Thymus (tissue), 11 donors: ENCODE measurements at regions not wholly inside any gene's neighbourhood (a gene's known extent, or its start where the extent isn't known, plus 50 kb on each side); places are given as distances from the start of the nearest gene placed in this dataset.

Experiments
- DNase-seq, 9 donors: peaks; one replicate each; pipeline ENCODE4 v3.0.0-alpha.2; 2013; ENCODE audit warnings: low spot score in 9 of 9, low read depth in 6 of 9, missing footprints in 1 of 9
- H3K27ac ChIP-seq, 2 donors: one replicate each; pipeline ENCODE4 v1.5.1; 2013; ENCODE audit warnings: control low read depth in 1 of 2, low read depth in 1 of 2, low read length in 1 of 2, mild to moderate bottlenecking in 1 of 2, moderate library complexity in 1 of 2
- H3K27me3 ChIP-seq, 2 donors: one replicate each; pipeline ENCODE4 v1.5.1; 2013; ENCODE audit warnings: low read length in 1 of 2; ENCODE audit not compliant: control insufficient read depth in 2 of 2, insufficient read depth in 1 of 2
- H3K36me3 ChIP-seq, 2 donors: one replicate each; pipeline ENCODE4 v1.5.1; 2013; ENCODE audit warnings: low read length in 1 of 2, mild to moderate bottlenecking in 1 of 2, moderate library complexity in 1 of 2; ENCODE audit not compliant: control insufficient read depth in 2 of 2, insufficient read depth in 2 of 2
- H3K4me1 ChIP-seq, 2 donors: one replicate each; pipeline ENCODE4 v1.5.1; 2013; ENCODE audit warnings: low read length in 2 of 2; ENCODE audit not compliant: control insufficient read depth in 2 of 2, insufficient read depth in 2 of 2
- H3K4me3 ChIP-seq, 2 donors: one replicate each; pipeline ENCODE4 v1.5.1; 2013; ENCODE audit warnings: low read length in 2 of 2, control low read depth in 1 of 2, mild to moderate bottlenecking in 1 of 2
- H3K9me3 ChIP-seq, 2 donors: one replicate each; pipeline ENCODE4 v1.5.1; 2013; ENCODE audit warnings: low read length in 1 of 2, mild to moderate bottlenecking in 1 of 2; ENCODE audit not compliant: control insufficient read depth in 2 of 2, insufficient read depth in 1 of 2
- WGBS: extraction: QIAGEN DNeasy Blood & Tissue Kit; methylation state at CpG from one replicate; pipeline ENCODE4 v1.1.7; 2013; 5-methylcytosine and 5-hydroxymethylcytosine counted together
- donor health status: healthy.

- Histone ChIP-seq H3K27ac (no peak overlapping the region), H3K36me3 (no peaks in the 10 kb centered on the region), H3K4me3 (no peak overlapping the region), H3K4me1 (no peaks in the 10 kb centered on the region), H3K9me3 (no peaks in the 10 kb centered on the region), H3K27me3 (no peaks in the 10 kb centered on the region)
- WGBS = 92% methylated on average over 2 of the region's 2 CpGs
- no peak for DNase-seq
These were observed 1257.6 kb downstream of the SLC16A7 start for GRCh38 chr12:60853407-60853806.

DNA sequence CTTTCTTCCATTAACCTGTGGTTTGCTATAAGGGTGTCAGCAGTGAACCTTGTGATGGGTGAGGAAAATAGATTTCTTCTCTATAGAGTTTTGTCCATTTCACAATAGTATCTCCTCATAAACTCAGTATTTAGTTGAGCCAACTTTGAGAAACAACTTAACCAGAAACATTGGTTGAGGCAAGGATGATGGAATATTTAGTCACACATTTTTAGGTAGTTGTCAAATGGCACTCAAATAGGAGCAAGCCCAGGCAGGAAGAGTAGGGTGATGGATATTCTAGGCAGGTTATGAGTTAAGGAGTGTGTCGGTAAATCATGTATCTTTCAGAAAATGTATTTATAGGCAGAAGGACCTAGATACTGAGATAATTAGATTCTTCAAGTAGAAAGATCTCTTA is 1267.6 kb downstream of the SLC16A7 start:
- DNase-seq = no peak
- WGBS = 94% methylated on average over 1 of the region's 1 CpG
- Histone ChIP-seq H3K4me1 (no peaks in the 10 kb centered on the region), H3K27ac (no peak overlapping the region), H3K27me3 (no peaks in the 10 kb centered on the region), H3K9me3 (no peaks in the 10 kb centered on the region), H3K4me3 (no peak overlapping the region), H3K36me3 (no peaks in the 10 kb centered on the region)

DNA sequence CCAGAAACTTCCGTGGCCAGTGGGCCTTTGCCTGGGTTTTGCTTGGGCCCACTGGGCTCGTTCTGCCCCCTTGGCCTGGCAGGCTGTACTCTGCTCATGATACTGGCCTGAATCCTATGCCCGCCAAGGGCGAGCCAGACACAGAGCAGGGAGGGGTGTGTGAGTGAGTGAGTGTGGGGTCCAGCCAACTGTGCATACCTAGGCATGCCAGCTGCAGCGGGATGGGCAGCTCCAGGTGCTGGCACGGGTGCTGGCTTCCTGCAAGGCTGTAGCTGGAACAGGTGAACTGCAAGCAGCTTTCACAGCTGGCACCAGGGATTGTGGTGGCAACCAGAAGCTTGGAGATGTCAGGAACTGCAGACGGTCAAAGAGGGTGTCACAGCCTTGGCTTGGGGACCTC is 1276.4 kb downstream of the SLC16A7 start:
- 91% methylated on average over 7 of the region's 7 CpGs for WGBS
- Histone ChIP-seq H3K27ac (no peak overlapping the region), H3K4me1 (no peaks in the 10 kb centered on the region), H3K9me3 (peaks cover 3 to 14% of the 10 kb centered on the region in 2 donors), H3K27me3 (no peaks in the 10 kb centered on the region), H3K4me3 (no peak overlapping the region), H3K36me3 (no peaks in the 10 kb centered on the region)
- DNase-seq = no peak

DNA sequence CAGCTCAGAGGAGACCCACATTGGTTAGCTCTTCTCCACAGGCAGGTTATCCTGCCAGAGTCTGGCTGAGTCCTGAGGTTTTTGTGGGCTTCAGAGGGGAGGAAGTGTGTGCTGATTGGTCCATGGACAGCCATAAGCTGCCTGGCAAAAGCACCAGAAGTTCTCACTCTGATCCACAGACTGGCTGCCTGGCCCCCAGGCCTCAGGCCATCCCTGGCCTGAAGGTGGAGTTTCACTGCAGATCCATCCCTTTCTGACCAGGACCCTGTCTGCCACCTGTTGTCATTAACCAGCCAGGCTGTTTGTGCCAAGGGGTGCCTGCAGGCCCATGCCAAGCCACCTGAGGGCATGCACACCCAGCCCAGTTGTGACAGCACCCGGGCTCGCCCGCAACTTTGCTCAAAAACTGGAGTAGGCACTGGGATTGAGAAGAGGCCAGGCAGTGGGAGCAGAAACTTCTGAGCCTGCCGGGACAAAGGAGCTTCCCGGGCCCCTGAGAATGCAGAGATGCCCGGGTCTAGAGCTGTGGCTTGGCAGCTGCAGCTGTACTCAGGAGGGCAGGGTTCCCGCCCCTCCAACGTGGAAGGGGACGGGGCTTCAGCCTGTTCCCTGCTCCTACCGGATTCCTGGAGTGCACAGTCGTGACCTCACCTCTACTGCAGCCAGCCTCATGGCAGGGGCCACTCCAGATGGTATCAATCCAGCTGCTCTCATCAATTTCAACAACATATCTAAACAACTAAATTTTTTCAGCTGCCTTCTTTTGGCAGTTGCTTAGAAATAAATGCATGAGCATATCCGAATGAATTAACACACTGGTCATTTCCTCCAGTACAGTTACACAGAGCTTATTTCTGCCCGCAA is 1277.3 kb downstream of the SLC16A7 start:
- no peak for DNase-seq
- H3K4me1 ChIP-seq = no peaks in the 10 kb centered on the region
- H3K36me3 ChIP-seq = no peaks in the 10 kb centered on the region
- no peak overlapping the region for H3K27ac ChIP-seq
- H3K27me3 ChIP-seq = no peaks in the 10 kb centered on the region
- peaks cover 3 to 14% of the 10 kb centered on the region in 2 donors for H3K9me3 ChIP-seq
- 93% methylated on average over 13 of the region's 13 CpGs for WGBS
- no peak overlapping the region for H3K4me3 ChIP-seq

DNA sequence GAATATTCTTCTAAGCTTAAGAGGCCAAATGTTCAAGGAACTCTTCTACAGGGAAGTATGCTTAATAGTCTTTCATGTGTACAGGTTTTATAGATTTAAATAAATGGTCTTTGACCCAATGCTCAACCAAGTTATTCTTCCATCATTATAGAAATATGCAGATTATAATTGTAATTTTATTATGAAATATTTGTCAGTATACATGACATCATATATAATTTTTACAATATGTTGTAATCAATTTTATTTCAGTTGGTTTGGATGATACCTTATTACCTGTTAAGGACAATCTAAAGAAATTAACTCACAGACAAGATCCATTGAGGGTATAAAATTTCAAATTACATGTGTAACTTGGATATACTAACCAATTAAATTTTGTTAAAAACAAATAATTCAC is 1278.3 kb downstream of the SLC16A7 start:
- Histone ChIP-seq H3K4me1 (no peaks in the 10 kb centered on the region), H3K27ac (no peak overlapping the region), H3K9me3 (peaks cover 3 to 14% of the 10 kb centered on the region in 2 donors), H3K36me3 (no peaks in the 10 kb centered on the region), H3K4me3 (no peak overlapping the region), H3K27me3 (no peaks in the 10 kb centered on the region)
- no peak for DNase-seq

- Histone ChIP-seq H3K27me3 (no peaks in the 10 kb centered on the region), H3K27ac (no peak overlapping the region), H3K4me1 (no peaks in the 10 kb centered on the region), H3K4me3 (no peak overlapping the region), H3K9me3 (no peaks in the 10 kb centered on the region), H3K36me3 (no peaks in the 10 kb centered on the region)
- 80% methylated on average over 2 of the region's 2 CpGs for WGBS
- DNase-seq = no peak
These were observed 1325.1 kb downstream of the SLC16A7 start for GRCh38 chr12:60920841-60921495.

DNA sequence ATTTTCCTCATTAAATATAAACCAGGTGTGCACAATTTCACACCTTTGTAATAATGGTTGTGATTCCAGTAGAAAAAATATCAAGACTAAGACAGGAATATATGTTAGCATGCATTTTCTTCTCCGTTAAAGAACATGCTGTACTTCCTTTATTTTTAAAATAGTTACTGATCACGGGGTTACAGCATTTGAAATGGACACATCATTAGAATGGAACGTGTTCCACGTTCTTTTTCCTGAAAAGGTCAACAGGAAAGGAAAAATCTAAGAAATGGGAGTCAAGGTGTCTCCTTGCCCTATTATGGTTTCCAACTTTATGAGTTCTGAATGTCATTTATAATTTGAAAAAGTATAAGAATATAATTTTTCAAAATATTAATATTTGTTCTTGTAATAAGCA is 1325.7 kb downstream of the SLC16A7 start:
- Histone ChIP-seq H3K9me3 (no peaks in the 10 kb centered on the region), H3K27me3 (no peaks in the 10 kb centered on the region), H3K4me1 (no peaks in the 10 kb centered on the region), H3K4me3 (no peak overlapping the region), H3K36me3 (no peaks in the 10 kb centered on the region), H3K27ac (no peak overlapping the region)
- WGBS = 57% methylated on average over 4 of the region's 4 CpGs
- no peak for DNase-seq

GRCh38 chr12:60926256-60926655 is 1330.4 kb downstream of the SLC16A7 start:
- DNase-seq = no peak
- H3K27ac ChIP-seq = no peak overlapping the region
- no peaks in the 10 kb centered on the region for H3K9me3 ChIP-seq
- no peaks in the 10 kb centered on the region for H3K4me1 ChIP-seq
- H3K4me3 ChIP-seq = no peak overlapping the region
- H3K27me3 ChIP-seq = no peaks in the 10 kb centered on the region
- no peaks in the 10 kb centered on the region for H3K36me3 ChIP-seq
- 84% methylated on average over 1 of the region's 1 CpG for WGBS

DNA sequence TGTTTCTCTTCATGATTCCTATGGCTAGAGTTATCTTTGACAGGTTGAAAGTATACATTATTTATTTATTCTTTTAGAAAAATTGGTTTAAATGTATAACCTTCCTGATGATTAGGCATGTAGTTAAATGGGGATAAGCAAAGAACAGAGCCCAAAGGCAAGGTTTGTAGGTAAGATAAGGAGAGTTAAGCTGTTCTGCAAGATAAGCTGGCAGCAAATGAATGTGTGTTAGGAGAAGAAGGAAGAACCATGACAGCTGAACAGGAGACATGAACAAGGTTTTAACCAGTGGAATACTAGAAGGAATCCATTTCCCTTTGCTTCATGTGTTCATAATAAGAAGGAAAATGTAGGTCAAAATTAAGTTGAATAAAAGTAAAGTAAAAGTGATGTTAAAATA is 1330.1 kb upstream of the USP15 start:
- Histone ChIP-seq H3K27me3 (no peaks in the 10 kb centered on the region), H3K4me1 (no peaks in the 10 kb centered on the region), H3K9me3 (no peaks in the 10 kb centered on the region), H3K4me3 (no peak overlapping the region), H3K27ac (no peak overlapping the region), H3K36me3 (no peaks in the 10 kb centered on the region)
- DNase-seq = no peak
